ENCODE measurements at regions not wholly inside any gene's neighbourhood (a gene's known extent, or its start where the extent isn't known, plus 50 kb on each side); places are given as distances from the start of the nearest gene placed in this dataset.

DNA sequence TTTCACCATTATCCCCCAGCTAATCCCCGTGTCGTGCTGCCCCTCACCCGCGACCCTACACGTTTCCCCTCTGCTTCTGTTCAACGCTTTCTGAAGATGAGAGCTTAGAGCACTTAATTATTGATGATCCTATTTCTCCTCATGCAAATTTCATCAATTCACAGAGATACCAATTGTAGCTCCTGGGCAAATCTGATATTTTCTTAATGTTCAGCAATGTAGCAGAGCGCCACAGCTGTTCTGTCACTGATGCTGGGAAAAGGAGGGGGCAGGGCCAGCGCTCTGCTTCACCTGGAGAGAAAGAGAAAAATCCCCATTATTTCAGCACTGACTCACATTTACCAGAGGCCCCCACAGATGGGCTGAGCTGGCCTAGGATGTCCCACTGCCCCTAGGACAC is 121.2 kb downstream of the TTLL2 start:
- Histone ChIP-seq H3K4me3 (IDR thresholded peaks at IDR 0.05; ENCODE audit: insufficient read depth, low read depth, low read length) (no peak overlapping the region), H3K79me2 (ENCODE audit: insufficient read depth, low read depth) (no peaks in the 10 kb centered on the region), H4K20me1 (ENCODE audit: insufficient read depth) (no peaks in the 10 kb centered on the region), H3K4me2 (no peak overlapping the region), H3K27me3 (ENCODE audit: insufficient read depth, low read depth) (no peaks in the 10 kb centered on the region), H3K36me3 (ENCODE audit: insufficient read depth) (no peaks in the 10 kb centered on the region), H3K9ac (no peak overlapping the region), H3K27ac (no peak overlapping the region), H3K4me1 (ENCODE audit: low read depth, poor library complexity, severe bottlenecking) (no peaks in the 10 kb centered on the region), H2AFZ (ENCODE audit: low read depth) (no peak overlapping the region)
- TF ChIP-seq, protein P1, sequence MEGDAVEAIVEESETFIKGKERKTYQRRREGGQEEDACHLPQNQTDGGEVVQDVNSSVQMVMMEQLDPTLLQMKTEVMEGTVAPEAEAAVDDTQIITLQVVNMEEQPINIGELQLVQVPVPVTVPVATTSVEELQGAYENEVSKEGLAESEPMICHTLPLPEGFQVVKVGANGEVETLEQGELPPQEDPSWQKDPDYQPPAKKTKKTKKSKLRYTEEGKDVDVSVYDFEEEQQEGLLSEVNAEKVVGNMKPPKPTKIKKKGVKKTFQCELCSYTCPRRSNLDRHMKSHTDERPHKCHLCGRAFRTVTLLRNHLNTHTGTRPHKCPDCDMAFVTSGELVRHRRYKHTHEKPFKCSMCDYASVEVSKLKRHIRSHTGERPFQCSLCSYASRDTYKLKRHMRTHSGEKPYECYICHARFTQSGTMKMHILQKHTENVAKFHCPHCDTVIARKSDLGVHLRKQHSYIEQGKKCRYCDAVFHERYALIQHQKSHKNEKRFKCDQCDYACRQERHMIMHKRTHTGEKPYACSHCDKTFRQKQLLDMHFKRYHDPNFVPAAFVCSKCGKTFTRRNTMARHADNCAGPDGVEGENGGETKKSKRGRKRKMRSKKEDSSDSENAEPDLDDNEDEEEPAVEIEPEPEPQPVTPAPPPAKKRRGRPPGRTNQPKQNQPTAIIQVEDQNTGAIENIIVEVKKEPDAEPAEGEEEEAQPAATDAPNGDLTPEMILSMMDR (conservative IDR thresholded peaks at IDR 0.05; ENCODE audit: low read depth, low read length) = no peak

DNA sequence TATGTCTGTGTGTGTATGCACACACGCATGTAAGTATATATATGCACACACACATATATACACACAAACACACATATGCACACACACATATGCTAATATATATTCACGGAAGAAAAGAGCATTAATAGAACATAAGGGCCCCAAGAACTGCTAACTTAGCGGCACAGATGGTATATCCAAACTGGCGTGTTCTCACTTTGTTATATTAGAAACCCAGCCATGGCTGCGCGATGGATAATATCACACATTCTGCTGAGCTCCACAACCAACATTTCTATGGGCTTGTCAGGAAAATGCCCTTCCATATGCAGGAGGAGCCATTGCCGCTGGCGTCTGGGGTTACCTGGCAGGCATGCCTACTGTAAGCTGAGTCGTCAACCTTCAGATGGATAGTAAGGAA is 122.1 kb downstream of the TTLL2 start:
- Histone ChIP-seq H3K36me3 (ENCODE audit: insufficient read depth) (no peaks in the 10 kb centered on the region), H3K4me2 (no peak overlapping the region), H3K4me1 (ENCODE audit: low read depth, poor library complexity, severe bottlenecking) (no peaks in the 10 kb centered on the region), H3K4me3 (IDR thresholded peaks at IDR 0.05; ENCODE audit: insufficient read depth, low read depth, low read length) (no peak overlapping the region), H3K9ac (no peak overlapping the region), H3K79me2 (ENCODE audit: insufficient read depth, low read depth) (no peaks in the 10 kb centered on the region), H3K27me3 (ENCODE audit: insufficient read depth, low read depth) (no peaks in the 10 kb centered on the region), H2AFZ (ENCODE audit: low read depth) (no peak overlapping the region), H3K27ac (no peak overlapping the region), H4K20me1 (ENCODE audit: insufficient read depth) (no peaks in the 10 kb centered on the region)
- TF ChIP-seq, protein P1 (conservative IDR thresholded peaks at IDR 0.05; ENCODE audit: low read depth, low read length) = no peak

DNA sequence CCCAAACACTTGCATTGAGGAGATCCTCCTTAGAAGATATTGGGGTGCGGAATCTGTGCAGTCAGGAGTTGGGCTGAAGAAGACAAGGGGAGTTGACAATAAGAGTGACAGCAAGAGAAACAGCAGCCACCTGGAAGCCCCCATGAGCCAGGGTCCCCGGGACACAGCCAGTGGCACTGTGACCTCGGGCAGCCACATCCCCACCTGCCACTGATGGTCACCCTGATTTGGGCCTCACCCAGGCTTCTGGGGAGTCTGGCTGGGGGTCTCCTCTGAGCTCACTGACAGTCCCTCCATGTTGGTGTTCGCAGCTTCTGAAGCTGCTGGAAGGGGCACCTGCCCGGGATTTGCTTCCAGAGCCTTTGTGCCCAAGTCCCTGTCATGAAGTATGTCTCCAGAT is 123.5 kb downstream of the TTLL2 start:
- Histone ChIP-seq H2AFZ (ENCODE audit: low read depth) (no peak overlapping the region), H3K36me3 (ENCODE audit: insufficient read depth) (no peaks in the 10 kb centered on the region), H3K9ac (no peak overlapping the region), H3K4me1 (ENCODE audit: low read depth, poor library complexity, severe bottlenecking) (no peaks in the 10 kb centered on the region), H3K4me3 (IDR thresholded peaks at IDR 0.05; ENCODE audit: insufficient read depth, low read depth, low read length) (no peak overlapping the region), H4K20me1 (ENCODE audit: insufficient read depth) (no peaks in the 10 kb centered on the region), H3K27ac (no peak overlapping the region), H3K27me3 (ENCODE audit: insufficient read depth, low read depth) (no peaks in the 10 kb centered on the region), H3K4me2 (no peak overlapping the region), H3K79me2 (ENCODE audit: insufficient read depth, low read depth) (no peaks in the 10 kb centered on the region)
- TF ChIP-seq, protein P1 (conservative IDR thresholded peaks at IDR 0.05; ENCODE audit: low read depth, low read length) = no peak

DNA sequence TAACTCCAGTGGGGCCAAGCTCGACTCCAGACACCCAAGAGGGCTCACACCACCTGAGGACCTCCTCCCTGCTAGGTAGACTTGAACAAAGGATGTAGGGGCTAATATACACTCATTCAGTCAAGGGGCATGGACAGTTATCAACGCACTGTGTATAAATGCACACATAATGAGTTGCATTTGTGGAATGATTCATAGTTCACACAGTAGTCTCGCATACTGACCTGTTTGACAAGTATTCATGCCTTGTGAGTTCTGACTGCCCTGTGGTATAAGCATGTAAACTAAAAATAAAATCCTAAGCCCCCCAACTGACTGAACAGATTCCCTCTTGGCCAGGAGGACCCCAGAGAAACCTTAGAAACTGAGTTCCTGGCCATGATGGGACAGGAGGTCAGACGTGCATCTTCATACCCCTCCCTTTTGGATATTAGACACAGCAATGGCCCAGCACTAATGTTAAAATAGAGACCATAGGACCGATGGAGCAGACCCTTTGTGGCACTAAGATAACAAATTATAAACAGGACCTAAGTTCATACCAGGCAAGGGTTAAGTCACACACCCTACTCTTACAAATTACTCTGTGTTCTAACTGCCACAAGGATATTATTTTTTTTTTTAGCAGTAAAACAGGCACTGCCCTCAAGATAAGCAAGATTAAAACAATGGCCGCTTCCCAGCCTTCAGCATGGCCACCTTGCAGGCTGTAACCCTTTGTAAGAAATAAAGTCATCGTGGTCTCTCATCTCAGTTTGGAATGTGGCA is 124.4 kb downstream of the TTLL2 start:
- TF ChIP-seq, protein P1 (conservative IDR thresholded peaks at IDR 0.05; ENCODE audit: low read depth, low read length) = no peak
- Histone ChIP-seq H3K4me3 (IDR thresholded peaks at IDR 0.05; ENCODE audit: insufficient read depth, low read depth, low read length) (no peak overlapping the region), H3K4me1 (ENCODE audit: low read depth, poor library complexity, severe bottlenecking) (no peaks in the 10 kb centered on the region), H3K27ac (no peak overlapping the region), H3K27me3 (ENCODE audit: insufficient read depth, low read depth) (no peaks in the 10 kb centered on the region), H3K9ac (no peak overlapping the region), H4K20me1 (ENCODE audit: insufficient read depth) (no peaks in the 10 kb centered on the region), H3K79me2 (ENCODE audit: insufficient read depth, low read depth) (no peaks in the 10 kb centered on the region), H2AFZ (ENCODE audit: low read depth) (no peak overlapping the region), H3K4me2 (no peak overlapping the region), H3K36me3 (ENCODE audit: insufficient read depth) (no peaks in the 10 kb centered on the region)

All from KMS-11 (cell line).